ENCODE measurements at regions not wholly inside any gene's neighbourhood (a gene's known extent, or its start where the extent isn't known, plus 50 kb on each side); places are given as distances from the start of the nearest gene placed in this dataset.
A peak's percentile ranks its signal among the peaks of the same experiment; 100 is the strongest.

DNA sequence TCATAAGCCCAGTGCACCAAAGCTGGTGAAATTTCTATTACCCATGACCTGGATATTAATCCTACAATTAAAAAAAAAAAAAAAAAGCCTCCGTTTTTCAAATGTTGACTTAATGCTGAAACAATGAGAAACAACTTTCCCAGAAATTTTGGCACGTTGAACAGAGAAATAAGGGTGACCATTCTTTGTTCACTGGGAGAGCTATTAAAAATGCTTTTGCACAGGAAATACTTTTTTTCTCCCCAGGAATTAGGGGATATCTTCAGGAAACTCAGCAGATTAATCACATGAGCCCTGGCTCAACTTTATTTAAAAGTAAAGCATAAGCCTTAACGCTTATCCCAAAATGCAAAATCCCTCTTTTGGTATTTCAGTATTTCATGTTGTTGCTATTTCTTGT is 54.8 kb upstream of the FLRT2 start:
- TF ChIP-seq CTCF (conservative IDR thresholded peaks at IDR 0.05; ENCODE audit: low read length): no peak
- peak; percentile 64 for DNase-seq (ENCODE audit: low read depth)
- H3K4me3 ChIP-seq (ENCODE audit: low read length): no peak overlapping the region

DNA sequence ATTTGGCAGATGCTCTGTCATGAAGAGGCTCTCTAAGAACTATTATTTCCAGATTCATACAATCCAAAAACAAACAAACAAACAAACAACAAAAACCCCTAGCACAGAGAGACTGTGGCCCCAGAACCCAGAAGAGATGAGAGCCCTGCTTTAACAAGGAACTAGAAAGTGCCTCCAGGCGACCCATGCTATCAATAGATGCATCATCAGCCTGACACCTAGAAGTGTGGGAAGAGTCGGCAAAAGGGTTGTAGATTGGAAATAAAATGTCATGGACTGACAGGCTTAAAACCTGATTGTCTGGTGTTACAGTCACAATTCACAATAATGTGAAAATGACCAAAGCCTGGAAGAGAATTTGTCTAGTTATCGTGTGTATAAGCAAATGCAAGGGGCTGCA is 50.6 kb upstream of the FLRT2 start:
- H3K4me3 ChIP-seq (ENCODE audit: low read length): no peak overlapping the region
- no peak for DNase-seq (ENCODE audit: low read depth)
- no peak for TF ChIP-seq CTCF (conservative IDR thresholded peaks at IDR 0.05; ENCODE audit: low read length)

GRCh38 chr14:85479771-85480170 is 50.2 kb upstream of the FLRT2 start:
- no peak overlapping the region for H3K4me3 ChIP-seq (ENCODE audit: low read length)
- TF ChIP-seq CTCF (conservative IDR thresholded peaks at IDR 0.05; ENCODE audit: low read length): no peak
- no peak for DNase-seq (ENCODE audit: low read depth)
